H9 (cell line): ENCODE measurements at regions not wholly inside any gene's neighbourhood (a gene's known extent, or its start where the extent isn't known, plus 50 kb on each side); places are given as distances from the start of the nearest gene placed in this dataset.

Experiments
- DNase-seq: peaks from one replicate; pipeline ENCODE4 v3.0.0-alpha.2; 2017
- H2AFZ ChIP-seq: one replicate; pipeline ENCODE4 v1.6.1; 2013; ENCODE audit warnings: mild to moderate bottlenecking, low read length, control low read depth, moderate library complexity
- H2AK5ac ChIP-seq: 2 replicates; pipeline ENCODE4 v1.6.1; 2013; ENCODE audit warnings: low read length, control low read depth, mixed read lengths; ENCODE audit not compliant: insufficient read length
- H2BK120ac ChIP-seq: one replicate; pipeline ENCODE4 v1.6.1; 2013; ENCODE audit warnings: low read depth, mild to moderate bottlenecking, low read length, control low read depth, inconsistent platforms; ENCODE audit not compliant: poor library complexity, severe bottlenecking
- H2BK12ac ChIP-seq: 2 replicates; pipeline ENCODE4 v1.6.1; 2013; ENCODE audit warnings: low read length, control low read depth, mixed read lengths, low read depth; ENCODE audit not compliant: insufficient read length
- H2BK15ac ChIP-seq: 2 replicates; pipeline ENCODE4 v1.6.1; 2013; ENCODE audit warnings: low read depth, low read length, control low read depth
- H2BK20ac ChIP-seq: one replicate; pipeline ENCODE4 v1.6.1; 2013; ENCODE audit warnings: low read depth, mild to moderate bottlenecking, low read length, control low read depth, inconsistent platforms; ENCODE audit not compliant: poor library complexity, severe bottlenecking
- H2BK5ac ChIP-seq: 2 replicates; pipeline ENCODE4 v1.6.1; 2013; ENCODE audit warnings: low read length, control low read depth, mixed read lengths; ENCODE audit not compliant: insufficient read length
- H3K14ac ChIP-seq: 2 replicates; pipeline ENCODE4 v1.6.1; 2013; ENCODE audit warnings: low read length, control low read depth; ENCODE audit not compliant: insufficient read depth
- H3K18ac ChIP-seq: 2 replicates; pipeline ENCODE4 v1.6.1; 2013; ENCODE audit warnings: low read depth, mild to moderate bottlenecking, mixed read lengths, low read length, control low read depth; ENCODE audit not compliant: insufficient read length
- H3K23ac ChIP-seq: 2 replicates; pipeline ENCODE4 v1.6.1; 2013; ENCODE audit warnings: low read length, control low read depth, mixed read lengths, low read depth; ENCODE audit not compliant: insufficient read length
- H3K23me2 ChIP-seq: 2 replicates; pipeline ENCODE4 v1.6.1; 2013; ENCODE audit warnings: low read depth, mild to moderate bottlenecking, mixed read lengths, low read length, control low read depth; ENCODE audit not compliant: insufficient read length, poor library complexity, severe bottlenecking
- H3K27ac ChIP-seq: 2 replicates; pipeline ENCODE4 v1.5.1; 2013; ENCODE audit warnings: low read length, control low read depth, mixed read lengths, low read depth; ENCODE audit not compliant: insufficient read length
- H3K27me3 ChIP-seq: 2 replicates; pipeline ENCODE4 v1.6.1; 2013; ENCODE audit warnings: low read length, control low read depth, inconsistent platforms; ENCODE audit not compliant: insufficient read depth
- H3K4ac ChIP-seq: 2 replicates; pipeline ENCODE4 v1.6.1; 2013; ENCODE audit warnings: low read depth, mild to moderate bottlenecking, control low read depth, inconsistent platforms, low read length, moderate library complexity
- H3K4me1 ChIP-seq: 2 replicates; pipeline ENCODE4 v1.6.1; 2013; ENCODE audit warnings: low read length, control low read depth, inconsistent platforms; ENCODE audit not compliant: insufficient read depth
- H3K4me2 ChIP-seq: 2 replicates; pipeline ENCODE4 v1.6.1; 2013; ENCODE audit warnings: low read length, control low read depth, mixed read lengths; ENCODE audit not compliant: insufficient read length, insufficient read depth
- H3K56ac ChIP-seq: 2 replicates; pipeline ENCODE4 v1.6.1; 2013; ENCODE audit warnings: low read depth, mild to moderate bottlenecking, mixed read lengths, low read length, control low read depth; ENCODE audit not compliant: insufficient read length
- H3K79me1 ChIP-seq: 2 replicates; pipeline ENCODE4 v1.6.1; 2013; ENCODE audit warnings: low read depth, mild to moderate bottlenecking, moderate library complexity, low read length, control low read depth, inconsistent platforms; ENCODE audit not compliant: insufficient read depth, poor library complexity, severe bottlenecking
- H3K79me2 ChIP-seq: 2 replicates; pipeline ENCODE4 v1.6.1; 2013; ENCODE audit warnings: low read length, control low read depth, inconsistent platforms; ENCODE audit not compliant: insufficient read depth
- H3K9ac ChIP-seq: 2 replicates; pipeline ENCODE4 v1.6.1; 2013; ENCODE audit warnings: low read length, control low read depth, mixed read lengths; ENCODE audit not compliant: insufficient read length; ENCODE audit errors: extremely low read depth
- H3K9me3 ChIP-seq: one replicate; pipeline ENCODE4 v1.6.1; 2013; ENCODE audit warnings: low read depth, low read length, inconsistent platforms; ENCODE audit not compliant: control insufficient read depth
- H3T11ph ChIP-seq: one replicate; pipeline ENCODE4 v1.6.1; 2013; ENCODE audit warnings: mild to moderate bottlenecking, low read length, control low read depth, inconsistent platforms
- H4K20me1 ChIP-seq: one replicate; pipeline ENCODE4 v1.6.1; 2013; ENCODE audit not compliant: control insufficient read depth, insufficient read length, insufficient read depth
- H4K5ac ChIP-seq: 2 replicates; pipeline ENCODE4 v1.6.1; 2013; ENCODE audit warnings: low read depth, mild to moderate bottlenecking, mixed read lengths, low read length, control low read depth; ENCODE audit not compliant: insufficient read length
- H4K8ac ChIP-seq: replicated peaks from 2 replicates; pipeline ENCODE4 v1.6.1; 2013; ENCODE audit warnings: low read length, control low read depth, mixed read lengths, low read depth; ENCODE audit not compliant: insufficient read length
- H4K91ac ChIP-seq: 2 replicates; pipeline ENCODE4 v1.6.1; 2013; ENCODE audit warnings: low read depth, mild to moderate bottlenecking, moderate library complexity, mixed read lengths, low read length, control low read depth; ENCODE audit not compliant: insufficient read length
- H3K27ac Mint-ChIP-seq, 3 experiments: 2 replicates in 2 of 3; 3 replicates in 1 of 3; pipeline ENCODE4 v1.8.0; 2020 to 2021; ENCODE audit warnings: mixed read lengths in 3 of 3, mild to moderate bottlenecking in 1 of 3, moderate library complexity in 1 of 3
- H3K27me3 Mint-ChIP-seq: 2 replicates; pipeline ENCODE4 v1.8.0; 2021; ENCODE audit warnings: low read depth, mild to moderate bottlenecking, moderate library complexity, mixed read lengths
- H3K36me3 Mint-ChIP-seq, 3 experiments: 2 replicates in 2 of 3; 3 replicates in 1 of 3; pipeline ENCODE4 v1.8.0; 2020 to 2021; ENCODE audit warnings: low read depth in 3 of 3, mixed read lengths in 3 of 3; ENCODE audit not compliant: insufficient read depth in 1 of 3
- H3K4me1 Mint-ChIP-seq, 2 experiments: 2 replicates each; pipeline ENCODE4 v1.8.0; 2020; ENCODE audit warnings: mixed read lengths in 2 of 2
- H3K4me3 Mint-ChIP-seq, 2 experiments: 2 replicates in 1 of 2; 3 replicates in 1 of 2; pipeline ENCODE4 v1.8.0; 2020 to 2021; ENCODE audit warnings: mild to moderate bottlenecking in 2 of 2, mixed read lengths in 2 of 2, moderate library complexity in 1 of 2
- H3K9me3 Mint-ChIP-seq, 2 experiments: 2 replicates in 1 of 2; 3 replicates in 1 of 2; pipeline ENCODE4 v1.8.0; 2020; ENCODE audit warnings: mild to moderate bottlenecking in 2 of 2, mixed read lengths in 2 of 2, moderate library complexity in 1 of 2
- WGBS: extraction: QIAGEN DNeasy Blood & Tissue Kit; methylation state at CpG from one replicate; pipeline ENCODE4 v1.1.7; 2013; ENCODE audit warnings: missing lambda C conversion rate, low lambda C conversion rate, mixed read lengths; ENCODE audit not compliant: insufficient read length; ENCODE audit errors: extremely low coverage; 5-methylcytosine and 5-hydroxymethylcytosine counted together
- TF ChIP-seq, protein P1 (sequence below): fragments of 200-600 bp; sonication (generic); conservative IDR thresholded peaks from 3 replicates; pipeline ENCODE4 v1.8.0; 2021; ENCODE audit warnings: antibody characterized with exemption, mild to moderate bottlenecking

DNA sequence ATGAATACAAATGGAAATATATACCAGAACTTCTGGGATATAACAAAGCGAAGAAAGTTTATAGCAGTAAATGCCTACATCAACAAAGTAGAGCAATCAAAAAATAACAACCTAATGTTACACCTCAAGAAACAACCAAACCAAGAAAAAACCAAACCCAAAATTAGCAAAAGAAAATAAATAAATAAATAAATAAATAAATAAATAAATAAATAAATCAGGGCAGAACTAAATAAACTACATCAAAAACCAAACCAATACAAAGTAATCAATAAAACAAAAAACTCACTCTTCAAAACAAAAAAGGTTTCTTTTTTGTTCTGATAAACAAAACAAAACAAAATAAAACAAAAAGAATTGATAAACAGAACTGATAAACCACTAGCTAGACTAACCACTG, 88.4 kb upstream of the SPIN4 start:
- Histone ChIP-seq H3K9me3 (peaks cover 15% of the 10 kb centered on the region), H3K56ac (no peak overlapping the region), H3K79me2 (no peaks in the 10 kb centered on the region), H2BK120ac (no peak overlapping the region), H3K27me3 (no peaks in the 10 kb centered on the region), H3K4me2 (no peak overlapping the region), H3K27ac (no peak overlapping the region), H4K5ac (no peak overlapping the region), H4K91ac (no peak overlapping the region), H4K20me1 (no peaks in the 10 kb centered on the region), H2BK20ac (no peak overlapping the region), H3K4ac (no peak overlapping the region), H4K8ac (no peak overlapping the region), H3K23ac (no peak overlapping the region), H3K9ac (no peak overlapping the region), H3K23me2 (no peaks in the 10 kb centered on the region), H2AFZ (no peak overlapping the region), H3K79me1 (no peaks in the 10 kb centered on the region), H2BK5ac (no peak overlapping the region), H3K4me1 (no peaks in the 10 kb centered on the region), H3K18ac (no peak overlapping the region), H2BK12ac (no peak overlapping the region), H2BK15ac (no peak overlapping the region), H3T11ph (no peak overlapping the region), H3K14ac (no peak overlapping the region), H2AK5ac (no peak overlapping the region)
- DNase-seq: no peak
- Mint-ChIP-seq H3K4me3 (no peak overlapping the region), H3K27me3 (no peaks in the 10 kb centered on the region), H3K9me3 (peaks cover 69 to 73% of the 10 kb centered on the region in 2 experiments), H3K27ac (no peak overlapping the region), H3K4me1 (peaks cover 6 to 12% of the 10 kb centered on the region in 2 experiments), H3K36me3 (peaks cover 17 to 28% (median 21%) of the 10 kb centered on the region in 3 experiments; a peak in 6 of 7 replicates)
- TF ChIP-seq, protein P1, sequence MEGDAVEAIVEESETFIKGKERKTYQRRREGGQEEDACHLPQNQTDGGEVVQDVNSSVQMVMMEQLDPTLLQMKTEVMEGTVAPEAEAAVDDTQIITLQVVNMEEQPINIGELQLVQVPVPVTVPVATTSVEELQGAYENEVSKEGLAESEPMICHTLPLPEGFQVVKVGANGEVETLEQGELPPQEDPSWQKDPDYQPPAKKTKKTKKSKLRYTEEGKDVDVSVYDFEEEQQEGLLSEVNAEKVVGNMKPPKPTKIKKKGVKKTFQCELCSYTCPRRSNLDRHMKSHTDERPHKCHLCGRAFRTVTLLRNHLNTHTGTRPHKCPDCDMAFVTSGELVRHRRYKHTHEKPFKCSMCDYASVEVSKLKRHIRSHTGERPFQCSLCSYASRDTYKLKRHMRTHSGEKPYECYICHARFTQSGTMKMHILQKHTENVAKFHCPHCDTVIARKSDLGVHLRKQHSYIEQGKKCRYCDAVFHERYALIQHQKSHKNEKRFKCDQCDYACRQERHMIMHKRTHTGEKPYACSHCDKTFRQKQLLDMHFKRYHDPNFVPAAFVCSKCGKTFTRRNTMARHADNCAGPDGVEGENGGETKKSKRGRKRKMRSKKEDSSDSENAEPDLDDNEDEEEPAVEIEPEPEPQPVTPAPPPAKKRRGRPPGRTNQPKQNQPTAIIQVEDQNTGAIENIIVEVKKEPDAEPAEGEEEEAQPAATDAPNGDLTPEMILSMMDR: no peak
- no CpG with 5 or more reads among the region's 1 CpG for WGBS
